A549 (cell line): ENCODE measurements at regions not wholly inside any gene's neighbourhood (a gene's known extent, or its start where the extent isn't known, plus 50 kb on each side); places are given as distances from the start of the nearest gene placed in this dataset.

Source experiments
- ATAC-seq, 2 experiments: fragments of 200-7000 bp in 1 of 2; fragments of >200 bp in 1 of 2; cut with Nextera tagmentation in 1 of 2; cut with Tn5 transposase in 1 of 2; 3 replicates each; pipeline versions ENCODE4 v1.8.0 to v1.9.1; 2018 to 2020; ENCODE audit warnings: mild to moderate bottlenecking in 1 of 2, moderate library complexity in 1 of 2
- CTCF ChIA-PET: fragments of 300-600 bp; sonication (Branson Sonifier 250); formaldehyde crosslinking; extraction: SDS; loops from one replicate; lab custom pipeline; 2021; ENCODE audit warnings: antibody characterized with exemption, inconsistent platforms; lab: Yijun Ruan, JAX
- POLR2A ChIA-PET: fragments of 350-600 bp; formaldehyde crosslinking; extraction: SDS; loops from one replicate; lab custom pipeline; 2021; ENCODE audit warnings: antibody characterized with exemption, inconsistent platforms; lab: Yijun Ruan, JAX
- DNase-seq, 2 experiments: peaks; one replicate each; pipeline versions ENCODE4 v3.0.0 to v3.0.0-alpha.2; 2011 to 2016; ENCODE audit warnings: low read depth in 1 of 2, low spot score in 1 of 2
- FAIRE-seq: peaks from 2 replicates; lab custom pipeline; 2011; peaks lifted over from hg19 to GRCh38; lab: Jason Lieb, UNC
- H3K27ac ChIP-seq, 2 experiments: fragments of >200 bp; sonication (Bioruptor Twin); formaldehyde crosslinking; 3 replicates each; pipeline ENCODE4 v1.5.1; 2016 to 2017
- H3K4me1 ChIP-seq: fragments of >200 bp; sonication (Bioruptor Twin); formaldehyde crosslinking; 3 replicates; pipeline ENCODE4 v1.6.1; 2016
- H3K4me2 ChIP-seq: fragments of >200 bp; sonication (Bioruptor Twin); formaldehyde crosslinking; 3 replicates; pipeline ENCODE4 v1.6.1; 2016
- H3K4me3 ChIP-seq: fragments of >200 bp; sonication (Bioruptor Twin); formaldehyde crosslinking; 3 replicates; pipeline ENCODE4 v1.5.1; 2016
- H3K9me3 ChIP-seq: fragments of >200 bp; sonication (Bioruptor Twin); formaldehyde crosslinking; 3 replicates; pipeline ENCODE4 v1.6.1; 2016
- ATOH8 ChIP-seq: fragments of 250-450 bp; sonication (Bioruptor Pico); IDR thresholded peaks from 2 replicates; pipeline ENCODE4 v1.5.0; 2020; ENCODE audit warnings: low read depth, mild to moderate bottlenecking, moderate library complexity
- BCL3 ChIP-seq: fragments of >200 bp; sonication (Bioruptor Twin); formaldehyde crosslinking; IDR thresholded peaks from 3 replicates; pipeline ENCODE4 v1.6.1; 2016
- BHLHE40 ChIP-seq: IDR thresholded peaks from 2 replicates; pipeline ENCODE4 v1.6.1; 2012; ENCODE audit warnings: low read depth, low read length, inconsistent platforms
- CBX2 ChIP-seq: fragments of 200-600 bp; sonication (generic); IDR thresholded peaks from 2 replicates; pipeline ENCODE4 v1.6.1; 2016; ENCODE audit warnings: low read depth, mild to moderate bottlenecking, borderline replicate concordance
- CBX8 ChIP-seq: fragments of 200-600 bp; sonication (generic); IDR thresholded peaks from 2 replicates; pipeline ENCODE4 v1.6.1; 2016
- CHD4 ChIP-seq: fragments of 200-600 bp; sonication (generic); IDR thresholded peaks from 2 replicates; pipeline ENCODE4 v1.6.1; 2016; ENCODE audit warnings: antibody characterized with exemption, mild to moderate bottlenecking, borderline replicate concordance
- E2F6 ChIP-seq: IDR thresholded peaks from 2 replicates; pipeline ENCODE4 v1.6.1; 2012; ENCODE audit warnings: low read depth, borderline replicate concordance
- EHF ChIP-seq: fragments of 250-450 bp; sonication (Bioruptor Pico); IDR thresholded peaks from 2 replicates; pipeline ENCODE4 v1.5.0; 2020; ENCODE audit warnings: mild to moderate bottlenecking
- EP300 ChIP-seq, 2 experiments: fragments of >200 bp; sonication (Bioruptor Twin); formaldehyde crosslinking; IDR thresholded peaks; 2 replicates in 1 of 2; 3 replicates in 1 of 2; pipeline ENCODE4 v1.6.1; 2016 to 2017
- ESRRA ChIP-seq: fragments of 150-350 bp; IDR thresholded peaks from 2 replicates; pipeline ENCODE4 v1.6.1; 2014; ENCODE audit warnings: mild to moderate bottlenecking, low read length, borderline replicate concordance
- GATA3 ChIP-seq: IDR thresholded peaks from 2 replicates; pipeline ENCODE4 v1.6.1; 2012; ENCODE audit warnings: borderline replicate concordance
- HDAC2 ChIP-seq: fragments of 200-600 bp; sonication (generic); IDR thresholded peaks from 2 replicates; pipeline ENCODE4 v1.6.1; 2016
- HOXA7 ChIP-seq: fragments of 250-450 bp; sonication (Bioruptor Pico); IDR thresholded peaks from 2 replicates; pipeline ENCODE4 v1.5.0; 2020; ENCODE audit warnings: mild to moderate bottlenecking, moderate library complexity
- HOXB13 ChIP-seq: fragments of 250-450 bp; sonication (Bioruptor Pico); IDR thresholded peaks from 2 replicates; pipeline ENCODE4 v1.5.0; 2020; ENCODE audit warnings: low read depth, mild to moderate bottlenecking, moderate library complexity
- MAFK ChIP-seq: fragments of 450-650 bp; IDR thresholded peaks from 2 replicates; pipeline ENCODE4 v1.6.1; 2014; ENCODE audit not compliant: partially characterized antibody
- MAX ChIP-seq: IDR thresholded peaks from 2 replicates; pipeline ENCODE4 v1.6.1; 2012
- MAZ ChIP-seq: fragments of 150-350 bp; IDR thresholded peaks from 2 replicates; pipeline ENCODE4 v1.6.1; 2014; ENCODE audit warnings: antibody characterized with exemption, low read depth, low read length, borderline replicate concordance
- MYC ChIP-seq: IDR thresholded peaks from 2 replicates; pipeline ENCODE4 v1.6.1; 2012; ENCODE audit warnings: mild to moderate bottlenecking, inconsistent platforms, low read length, improper control_type of control experiment, borderline replicate concordance
- NPAS2 ChIP-seq: fragments of 250-450 bp; sonication (Bioruptor Pico); IDR thresholded peaks from 2 replicates; pipeline ENCODE4 v1.8.0; 2022; ENCODE audit warnings: mild to moderate bottlenecking, moderate library complexity, borderline replicate concordance
- PBX3 ChIP-seq: IDR thresholded peaks from 2 replicates; pipeline ENCODE4 v1.6.1; 2012
- PHF8 ChIP-seq: fragments of 200-600 bp; sonication (generic); IDR thresholded peaks from 2 replicates; pipeline ENCODE4 v1.6.1; 2016; ENCODE audit warnings: low read depth, mild to moderate bottlenecking, antibody characterized with exemption, moderate library complexity, borderline replicate concordance
- RARB ChIP-seq: fragments of 250-450 bp; sonication (Bioruptor Pico); IDR thresholded peaks from 2 replicates; pipeline ENCODE4 v1.8.0; 2021; ENCODE audit warnings: mild to moderate bottlenecking, moderate library complexity
- RCOR1 ChIP-seq: fragments of 150-350 bp; IDR thresholded peaks from 2 replicates; pipeline ENCODE4 v1.6.1; 2014; ENCODE audit warnings: antibody characterized with exemption, low read length, low read depth
- REST ChIP-seq: fragments of 200-600 bp; sonication (generic); IDR thresholded peaks from 2 replicates; pipeline ENCODE4 v1.6.1; 2016; ENCODE audit warnings: antibody characterized with exemption, mild to moderate bottlenecking, moderate library complexity
- TFCP2L1 ChIP-seq: fragments of 250-450 bp; sonication (Bioruptor Pico); IDR thresholded peaks from 2 replicates; pipeline ENCODE4 v1.5.0; 2021; ENCODE audit warnings: mild to moderate bottlenecking
- ZC3H11A ChIP-seq: fragments of 450-650 bp; IDR thresholded peaks from 2 replicates; pipeline ENCODE4 v1.6.1; 2014; ENCODE audit warnings: antibody characterized with exemption, mild to moderate bottlenecking
- ZNF302 ChIP-seq: fragments of 250-450 bp; sonication (Bioruptor Pico); IDR thresholded peaks from 2 replicates; pipeline ENCODE4 v1.9.0; 2021; ENCODE audit warnings: inconsistent platforms, mild to moderate bottlenecking, moderate library complexity
- ZSCAN20 ChIP-seq: fragments of 250-450 bp; sonication (Bioruptor Pico); IDR thresholded peaks from 2 replicates; pipeline ENCODE4 v1.8.0; 2022; ENCODE audit warnings: mild to moderate bottlenecking, moderate library complexity
- WGBS: methylation state at CpG from one replicate; pipeline ENCODE4 v1.1.6; 2017; ENCODE audit errors: missing lambda C conversion rate; 5-methylcytosine and 5-hydroxymethylcytosine counted together

- WGBS, result 10% methylated on average over 3 of the region's 3 CpGs
- no peak for TF ChIP-seq HOXB13 (CRISPR knock-in tag)
- no peak for TF ChIP-seq MAZ
- TF ChIP-seq CBX8, result no peak
- TF ChIP-seq E2F6, result no peak
- no peak for TF ChIP-seq MYC
- no peak for TF ChIP-seq EHF
- TF ChIP-seq REST, result no peak
- no peak for TF ChIP-seq TFCP2L1 (CRISPR knock-in tag)
- TF ChIP-seq BCL3, result no peak
- TF ChIP-seq ESRRA, result no peak
- TF ChIP-seq PHF8, result no peak
- no peak for TF ChIP-seq RARB
- no peak for TF ChIP-seq CBX2
- TF ChIP-seq BHLHE40, result no peak
- TF ChIP-seq PBX3, result no peak
- TF ChIP-seq ZSCAN20 (CRISPR knock-in tag), result no peak
- no peak for TF ChIP-seq CHD4
- TF ChIP-seq ZC3H11A, result no peak
- CTCF ChIA-PET, result no interaction called here
- no peak for FAIRE-seq
- no peaks in the 10 kb centered on the region for H3K9me3 ChIP-seq
- POLR2A ChIA-PET, result no interaction called here
- no peak for DNase-seq
- H3K4me2 ChIP-seq, result no peak overlapping the region
- no peak for ATAC-seq
- no peak overlapping the region for H3K27ac ChIP-seq
- no peak overlapping the region for H3K4me3 ChIP-seq
- peaks cover 12% of the 10 kb centered on the region; the same call in 1 of the 3 replicates for H3K4me1 ChIP-seq
Observed at GRCh38 chr17:33385713-33386112, 92.6 kb upstream of the ASIC2 start.

- no peak for TF ChIP-seq ESRRA
- TF ChIP-seq MAX, result no peak
- TF ChIP-seq RCOR1, result no peak
- no peak for TF ChIP-seq MAZ
- TF ChIP-seq EP300 (IDR thresholded peaks at IDR 0.05), result no peak
- no peak for TF ChIP-seq NPAS2 (CRISPR knock-in tag)
- no peak for TF ChIP-seq GATA3
- no peak for TF ChIP-seq HDAC2
- no peak for TF ChIP-seq TFCP2L1 (CRISPR knock-in tag)
- TF ChIP-seq CBX2, result no peak
- no peak for TF ChIP-seq CBX8
- TF ChIP-seq HOXA7, result no peak
- no peak for TF ChIP-seq MAFK
- no peak for TF ChIP-seq ATOH8
- TF ChIP-seq ZNF302 (CRISPR knock-in tag), result no peak
- TF ChIP-seq, all 56 proteins: peak for 0
- no peak for FAIRE-seq
- Histone ChIP-seq H3K27ac (no peak overlapping the region), H3K9me3 (no peaks in the 10 kb centered on the region), H3K4me3 (no peak overlapping the region), H3K4me2 (no peak overlapping the region), H3K4me1 (peaks cover 12% of the 10 kb centered on the region; the same call in 1 of the 3 replicates)
- ChIA-PET CTCF (no interaction called here), POLR2A (no interaction called here)
- ATAC-seq, result no peak
- DNase-seq, result no peak
- 33% methylated on average over 7 of the region's 7 CpGs for WGBS
Observed at GRCh38 chr17:33387406-33387805, 94.3 kb upstream of the ASIC2 start.
